Endothelial cell (in vitro differentiated cells): ENCODE measurements at regions not wholly inside any gene's neighbourhood (a gene's known extent, or its start where the extent isn't known, plus 50 kb on each side); places are given as distances from the start of the nearest gene placed in this dataset.

Experiments used
- DNase-seq: peaks from one replicate; pipeline ENCODE4 v3.0.0; 2021; ENCODE audit warnings: low spot score
- H3K27ac Mint-ChIP-seq: one replicate; pipeline ENCODE4 v1.8.0; 2021; ENCODE audit warnings: mixed read lengths, inconsistent platforms; ENCODE audit not compliant: unreplicated experiment
- H3K27me3 Mint-ChIP-seq: one replicate; pipeline ENCODE4 v1.8.0; 2021; ENCODE audit warnings: mild to moderate bottlenecking, moderate library complexity, mixed read lengths, inconsistent platforms; ENCODE audit not compliant: unreplicated experiment
- H3K36me3 Mint-ChIP-seq: one replicate; pipeline ENCODE4 v1.8.0; 2021; ENCODE audit warnings: mild to moderate bottlenecking, low read depth, mixed read lengths, inconsistent platforms; ENCODE audit not compliant: unreplicated experiment
- H3K4me1 Mint-ChIP-seq: one replicate; pipeline ENCODE4 v1.8.0; 2021; ENCODE audit warnings: mild to moderate bottlenecking, mixed read lengths, inconsistent platforms; ENCODE audit not compliant: unreplicated experiment
- H3K4me3 Mint-ChIP-seq: one replicate; pipeline ENCODE4 v1.8.0; 2021; ENCODE audit warnings: mild to moderate bottlenecking, mixed read lengths, inconsistent platforms; ENCODE audit not compliant: unreplicated experiment
- H3K9me3 Mint-ChIP-seq: one replicate; pipeline ENCODE4 v1.8.0; 2021; ENCODE audit warnings: mixed read lengths, inconsistent platforms; ENCODE audit not compliant: unreplicated experiment
- TF ChIP-seq, protein P1 (sequence below): fragments of 200-600 bp; sonication (generic); IDR thresholded peaks from one replicate; pipeline ENCODE4 v1.5.0; 2021; ENCODE audit warnings: antibody characterized with exemption; ENCODE audit not compliant: unreplicated experiment

DNA sequence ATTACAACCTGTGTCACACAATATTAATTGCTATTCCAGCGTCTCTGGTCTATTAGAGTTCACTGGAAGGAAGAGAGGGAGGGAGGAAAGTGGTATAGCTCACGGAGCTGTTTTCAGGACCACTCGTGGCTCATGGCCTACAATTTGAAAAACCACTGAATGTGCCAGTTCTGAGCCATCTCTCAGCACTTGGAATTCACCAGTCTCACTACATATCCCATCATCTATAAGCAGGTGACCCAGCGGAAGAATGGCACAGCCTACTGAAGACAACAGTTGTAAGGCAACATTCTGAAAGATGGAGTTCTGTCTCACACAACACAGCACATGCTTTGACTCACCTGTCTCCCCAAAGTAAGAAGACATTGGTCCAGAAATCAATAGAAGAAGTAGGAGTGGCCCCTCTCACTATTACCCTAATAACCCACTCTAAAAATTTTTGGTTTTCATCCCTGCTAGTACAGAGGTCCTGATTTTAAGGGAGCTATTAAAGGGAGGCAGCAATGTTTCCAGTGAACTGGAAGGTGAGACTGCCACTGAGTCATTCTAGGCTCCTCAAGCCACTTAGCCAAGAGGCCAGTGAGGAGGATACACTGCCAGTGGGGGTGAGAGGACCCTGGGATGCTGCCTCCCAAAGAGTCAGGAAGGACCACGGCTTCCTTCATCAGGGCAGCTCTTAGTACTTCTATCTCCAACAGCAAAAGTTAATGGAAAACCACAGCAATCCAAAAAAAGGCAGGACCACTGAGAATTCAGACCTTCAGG is 50.0 kb upstream of the DOCK9 start:
- DNase-seq = no peak
- H3K27me3 Mint-ChIP-seq = peaks cover 2% of the 10 kb centered on the region
- H3K4me1 Mint-ChIP-seq = peaks cover 34% of the 10 kb centered on the region
- H3K36me3 Mint-ChIP-seq = peaks cover 15% of the 10 kb centered on the region
- TF ChIP-seq, protein P1, sequence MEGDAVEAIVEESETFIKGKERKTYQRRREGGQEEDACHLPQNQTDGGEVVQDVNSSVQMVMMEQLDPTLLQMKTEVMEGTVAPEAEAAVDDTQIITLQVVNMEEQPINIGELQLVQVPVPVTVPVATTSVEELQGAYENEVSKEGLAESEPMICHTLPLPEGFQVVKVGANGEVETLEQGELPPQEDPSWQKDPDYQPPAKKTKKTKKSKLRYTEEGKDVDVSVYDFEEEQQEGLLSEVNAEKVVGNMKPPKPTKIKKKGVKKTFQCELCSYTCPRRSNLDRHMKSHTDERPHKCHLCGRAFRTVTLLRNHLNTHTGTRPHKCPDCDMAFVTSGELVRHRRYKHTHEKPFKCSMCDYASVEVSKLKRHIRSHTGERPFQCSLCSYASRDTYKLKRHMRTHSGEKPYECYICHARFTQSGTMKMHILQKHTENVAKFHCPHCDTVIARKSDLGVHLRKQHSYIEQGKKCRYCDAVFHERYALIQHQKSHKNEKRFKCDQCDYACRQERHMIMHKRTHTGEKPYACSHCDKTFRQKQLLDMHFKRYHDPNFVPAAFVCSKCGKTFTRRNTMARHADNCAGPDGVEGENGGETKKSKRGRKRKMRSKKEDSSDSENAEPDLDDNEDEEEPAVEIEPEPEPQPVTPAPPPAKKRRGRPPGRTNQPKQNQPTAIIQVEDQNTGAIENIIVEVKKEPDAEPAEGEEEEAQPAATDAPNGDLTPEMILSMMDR = no peak
- H3K4me3 Mint-ChIP-seq = no peak overlapping the region
- no peaks in the 10 kb centered on the region for H3K9me3 Mint-ChIP-seq
- H3K27ac Mint-ChIP-seq = no peak overlapping the region

DNA sequence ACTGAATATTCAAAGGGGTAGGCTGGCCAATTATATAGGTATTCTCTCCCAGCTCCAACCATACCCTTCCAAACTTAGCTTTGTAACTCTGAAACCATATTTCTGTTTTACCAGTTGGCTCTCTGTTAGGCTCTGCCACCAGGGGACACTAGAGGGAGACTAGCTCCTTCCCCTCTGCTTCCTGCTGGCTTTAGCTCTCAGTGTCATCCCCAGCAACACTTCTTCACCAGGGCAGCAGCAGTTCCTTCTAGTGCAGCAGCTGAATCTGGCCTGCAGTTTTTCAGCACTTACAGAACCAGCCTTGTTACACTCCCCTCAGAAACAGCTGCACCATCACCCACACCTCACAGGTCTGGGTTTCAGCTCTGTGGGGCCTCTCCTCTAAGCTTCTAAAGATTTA is 51.0 kb upstream of the DOCK9 start:
- Mint-ChIP-seq H3K9me3 (no peaks in the 10 kb centered on the region), H3K27ac (no peak overlapping the region), H3K4me1 (peaks cover 35% of the 10 kb centered on the region), H3K4me3 (no peak overlapping the region), H3K27me3 (peaks cover 2% of the 10 kb centered on the region), H3K36me3 (peaks cover 16% of the 10 kb centered on the region)
- TF ChIP-seq, protein P1 = peak; percentile 29
- DNase-seq = no peak

DNA sequence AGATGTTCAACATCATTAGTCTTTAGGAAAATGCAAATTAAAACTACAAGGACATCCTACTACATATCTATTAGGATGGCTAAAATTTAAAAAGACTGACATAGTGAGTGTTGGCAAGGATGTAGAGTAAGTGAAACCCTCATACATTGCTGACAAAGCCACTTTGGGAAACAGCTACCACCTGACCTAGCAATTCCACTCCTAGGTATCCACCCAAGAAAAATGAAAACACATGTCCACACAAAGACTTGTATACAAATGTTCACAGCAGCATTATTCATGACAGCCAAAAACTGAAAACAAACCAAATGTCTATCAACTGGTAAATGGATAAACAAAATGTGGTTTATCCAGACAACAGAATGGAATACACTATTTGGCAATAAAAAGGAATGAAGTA is 51.7 kb upstream of the DOCK9 start:
- DNase-seq = no peak
- H3K27me3 Mint-ChIP-seq = peaks cover 2% of the 10 kb centered on the region
- H3K27ac Mint-ChIP-seq = no peak overlapping the region
- peaks cover 21% of the 10 kb centered on the region for H3K36me3 Mint-ChIP-seq
- TF ChIP-seq, protein P1 = no peak
- peaks cover 35% of the 10 kb centered on the region for H3K4me1 Mint-ChIP-seq
- H3K4me3 Mint-ChIP-seq = no peak overlapping the region
- H3K9me3 Mint-ChIP-seq = no peaks in the 10 kb centered on the region

DNA sequence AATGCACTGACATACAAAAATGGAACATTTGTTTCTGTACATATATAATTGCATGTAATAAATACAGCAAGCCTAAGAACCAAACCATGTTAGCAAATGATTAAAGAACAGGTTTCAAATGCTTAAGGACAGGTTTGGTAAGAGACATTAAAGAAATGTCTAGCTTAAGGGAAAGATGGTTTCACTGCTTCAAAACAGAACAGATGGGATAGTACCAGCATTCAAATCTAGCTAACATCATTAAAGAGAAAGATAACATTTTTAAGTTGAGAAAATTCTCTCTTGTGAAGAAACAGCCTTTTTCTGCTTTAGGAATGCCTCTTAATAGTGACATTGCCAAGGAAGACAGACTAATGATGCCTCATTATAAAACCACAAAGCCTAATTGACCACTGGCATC is 52.5 kb upstream of the DOCK9 start:
- DNase-seq = no peak
- H3K27ac Mint-ChIP-seq = no peak overlapping the region
- no peaks in the 10 kb centered on the region for H3K9me3 Mint-ChIP-seq
- H3K4me1 Mint-ChIP-seq = peaks cover 30% of the 10 kb centered on the region
- H3K27me3 Mint-ChIP-seq = peaks cover 4% of the 10 kb centered on the region
- peaks cover 26% of the 10 kb centered on the region for H3K36me3 Mint-ChIP-seq
- TF ChIP-seq, protein P1 = no peak
- no peak overlapping the region for H3K4me3 Mint-ChIP-seq

DNA sequence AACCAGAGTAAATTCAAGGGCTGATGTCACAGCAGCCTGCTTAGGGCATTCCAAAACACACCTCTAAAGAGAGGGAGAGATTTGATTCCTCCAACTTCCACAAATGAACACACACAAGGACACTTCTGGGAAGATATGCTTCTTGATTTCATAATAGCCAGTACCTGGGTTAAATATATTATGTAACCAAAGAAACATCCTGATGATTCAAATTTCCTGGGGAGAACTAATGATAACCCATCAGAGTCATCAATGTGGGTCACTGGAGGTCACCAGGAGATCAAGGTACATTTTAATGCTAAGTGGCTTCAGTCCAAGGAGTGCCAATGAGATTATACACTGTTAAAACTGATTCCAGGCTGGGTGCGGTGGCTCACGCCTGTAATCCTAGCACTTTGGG is 54.0 kb upstream of the DOCK9 start:
- no peak for DNase-seq
- H3K4me1 Mint-ChIP-seq = peaks cover 31% of the 10 kb centered on the region
- no peaks in the 10 kb centered on the region for H3K9me3 Mint-ChIP-seq
- H3K4me3 Mint-ChIP-seq = no peak overlapping the region
- H3K36me3 Mint-ChIP-seq = peaks cover 33% of the 10 kb centered on the region
- peaks cover 7% of the 10 kb centered on the region for H3K27me3 Mint-ChIP-seq
- TF ChIP-seq, protein P1 = no peak
- H3K27ac Mint-ChIP-seq = no peak overlapping the region
